C4-2B (cell line): ENCODE measurements at regions not wholly inside any gene's neighbourhood (a gene's known extent, or its start where the extent isn't known, plus 50 kb on each side); places are given as distances from the start of the nearest gene placed in this dataset.

Source experiments
- CTCF ChIP-seq: fragments of 450-650 bp; conservative IDR thresholded peaks from 2 replicates; pipeline ENCODE4 v1.5.1; 2017; ENCODE audit warnings: mild to moderate bottlenecking
- ZFX ChIP-seq: fragments of 450-650 bp; IDR thresholded peaks from 2 replicates; pipeline ENCODE4 v1.6.1; 2017

GRCh38 chr10:108956149-108956548, 967.2 kb downstream of the XPNPEP1 start:
- no peak for TF ChIP-seq CTCF
- TF ChIP-seq ZFX = no peak
